Endothelial cell of hepatic sinusoid (primary cell): ENCODE measurements at regions not wholly inside any gene's neighbourhood (a gene's known extent, or its start where the extent isn't known, plus 50 kb on each side); places are given as distances from the start of the nearest gene placed in this dataset.

Experiments used
- in situ Hi-C: cut with HindIII; loops from 2 replicates; pipeline ENCODE4 v1.10.0; 2017; ENCODE audit warnings: low sequenced_read_pairs

DNA sequence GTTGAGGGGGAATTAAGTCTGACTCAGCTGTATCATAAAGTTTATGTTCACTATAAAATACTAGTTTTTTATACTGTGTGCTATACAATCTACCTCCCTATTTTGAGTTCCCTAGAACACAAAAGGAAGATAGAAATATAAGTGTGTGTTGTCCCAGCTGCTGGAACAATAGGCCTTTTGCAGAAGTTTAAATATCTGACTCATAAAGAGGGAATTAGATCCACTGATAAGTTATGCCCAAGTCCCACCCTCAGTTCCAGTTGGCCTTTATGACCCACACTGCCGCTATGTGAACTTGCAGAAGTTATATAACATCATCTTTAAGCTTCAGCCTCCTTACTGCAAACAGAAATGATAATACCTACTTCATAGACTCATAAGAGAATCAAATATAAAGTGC, 88.5 kb upstream of the DAB2 start:
- in situ Hi-C loops = no loop called here

DNA sequence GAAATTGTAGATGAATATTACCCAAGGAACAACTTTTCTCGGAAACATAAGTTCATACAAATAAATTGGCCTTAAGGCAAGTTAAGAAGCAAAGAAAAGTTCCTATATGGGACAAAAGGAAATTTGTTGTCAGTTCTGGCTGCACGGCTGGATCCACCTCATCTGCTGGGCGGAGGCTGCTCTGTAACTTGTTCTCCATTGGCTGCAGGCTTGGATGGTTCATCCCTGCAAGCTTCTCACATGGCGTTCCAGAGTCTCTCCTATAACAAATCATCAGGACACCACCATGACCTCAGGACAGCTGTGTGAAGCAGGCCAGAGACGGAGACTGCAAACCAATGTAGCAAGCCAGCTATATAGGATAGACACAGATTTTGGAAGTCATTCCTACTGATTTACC, 81.4 kb upstream of the DAB2 start:
- in situ Hi-C loops = no loop called here

DNA sequence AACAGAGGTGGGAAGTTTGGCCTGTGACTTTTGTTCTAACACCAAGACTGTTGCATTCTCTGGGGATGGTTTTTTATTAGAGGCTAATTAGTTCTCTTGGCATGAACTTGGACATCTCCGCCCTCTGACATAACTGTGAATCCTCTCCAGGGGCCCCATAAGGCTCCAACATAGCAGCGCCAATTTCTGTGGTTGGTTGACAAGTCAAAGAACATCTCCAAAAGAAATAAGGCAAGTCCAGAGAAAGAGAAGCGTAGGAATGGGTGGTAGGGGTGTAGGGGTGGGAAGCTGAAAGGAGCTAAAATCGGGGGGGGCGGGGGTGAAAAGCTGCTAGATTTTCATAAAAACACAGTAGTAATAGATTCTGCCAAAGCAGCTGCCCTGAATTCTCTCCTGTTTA, 81.0 kb upstream of the DAB2 start:
- in situ Hi-C loops = no loop called here

DNA sequence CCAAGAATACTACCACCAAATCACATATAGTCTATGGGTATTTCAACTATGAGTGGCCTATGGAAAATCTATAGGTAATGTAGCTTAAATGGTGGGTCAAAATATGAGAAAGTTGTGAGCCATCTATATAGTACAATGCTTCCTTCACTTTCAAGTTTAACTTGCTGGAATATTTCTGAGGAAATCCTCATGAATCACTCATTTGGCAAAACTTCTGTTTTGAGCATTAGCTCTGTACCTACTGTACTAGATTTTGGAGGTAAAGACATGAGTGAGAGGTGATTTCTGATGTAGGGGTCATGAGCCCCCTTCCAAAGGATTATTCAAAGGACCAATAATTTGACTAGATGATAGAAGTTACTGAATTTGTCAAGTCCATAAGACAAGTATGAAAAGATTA, 80.6 kb upstream of the DAB2 start:
- in situ Hi-C loops = no loop called here

DNA sequence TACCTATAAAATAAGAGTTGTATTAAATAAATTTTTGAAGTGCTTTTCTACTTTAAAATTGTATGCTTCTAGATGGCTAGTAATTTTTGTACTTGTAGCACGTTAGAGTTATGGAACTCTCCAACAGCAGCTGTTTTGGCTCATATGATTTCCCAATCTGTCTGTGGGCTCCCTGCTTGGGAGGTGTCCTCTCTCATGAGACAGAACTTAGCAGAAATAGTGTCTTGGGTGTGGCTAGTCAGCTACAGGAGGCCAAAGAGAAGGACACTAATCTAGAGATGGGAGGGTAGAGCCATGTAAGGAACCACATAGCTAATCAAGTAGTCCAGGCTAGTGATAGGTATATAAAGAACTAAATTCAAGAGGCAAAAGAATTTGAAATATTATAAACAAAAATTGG, 78.4 kb upstream of the DAB2 start:
- in situ Hi-C loops = no loop called here

DNA sequence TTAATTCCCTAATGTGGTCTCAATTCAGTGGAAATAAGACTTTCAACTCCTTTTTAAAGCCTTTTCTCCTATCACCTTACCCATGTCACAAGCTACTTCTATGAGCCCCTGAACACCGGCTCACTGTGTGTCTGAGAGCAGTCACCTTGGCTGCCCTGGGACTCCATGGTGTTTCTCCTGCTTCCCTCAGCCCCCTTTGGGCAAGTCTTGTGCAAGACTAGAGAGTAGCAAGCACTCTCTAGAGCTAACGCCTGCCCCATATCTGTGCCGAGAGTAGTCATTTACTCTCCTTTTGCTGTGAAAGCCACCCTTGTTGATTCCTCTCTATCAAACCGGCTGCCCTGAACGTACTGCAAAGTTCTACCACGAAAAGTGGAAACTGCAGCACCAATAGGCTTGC, 77.9 kb upstream of the DAB2 start:
- in situ Hi-C loops = no loop called here

DNA sequence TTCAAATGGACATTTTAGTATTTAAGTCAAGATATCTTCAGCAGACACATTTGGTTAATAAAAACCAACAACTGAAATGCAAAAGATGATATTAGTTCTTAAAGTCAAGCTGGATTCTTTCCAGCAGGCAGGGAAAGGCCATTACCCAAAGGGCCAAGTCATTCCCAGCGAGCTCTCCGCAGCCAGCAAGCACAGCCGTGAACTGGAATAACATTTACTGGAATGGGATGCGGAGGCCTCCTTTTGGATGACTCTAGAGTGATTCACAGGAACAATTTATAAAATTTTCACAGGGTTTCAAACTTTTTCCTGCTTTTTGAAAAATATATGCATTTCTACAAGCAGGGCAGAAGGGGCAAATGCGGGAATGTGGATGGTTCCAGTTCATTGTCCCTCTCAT, 76.6 kb upstream of the DAB2 start:
- in situ Hi-C loops = no loop called here

DNA sequence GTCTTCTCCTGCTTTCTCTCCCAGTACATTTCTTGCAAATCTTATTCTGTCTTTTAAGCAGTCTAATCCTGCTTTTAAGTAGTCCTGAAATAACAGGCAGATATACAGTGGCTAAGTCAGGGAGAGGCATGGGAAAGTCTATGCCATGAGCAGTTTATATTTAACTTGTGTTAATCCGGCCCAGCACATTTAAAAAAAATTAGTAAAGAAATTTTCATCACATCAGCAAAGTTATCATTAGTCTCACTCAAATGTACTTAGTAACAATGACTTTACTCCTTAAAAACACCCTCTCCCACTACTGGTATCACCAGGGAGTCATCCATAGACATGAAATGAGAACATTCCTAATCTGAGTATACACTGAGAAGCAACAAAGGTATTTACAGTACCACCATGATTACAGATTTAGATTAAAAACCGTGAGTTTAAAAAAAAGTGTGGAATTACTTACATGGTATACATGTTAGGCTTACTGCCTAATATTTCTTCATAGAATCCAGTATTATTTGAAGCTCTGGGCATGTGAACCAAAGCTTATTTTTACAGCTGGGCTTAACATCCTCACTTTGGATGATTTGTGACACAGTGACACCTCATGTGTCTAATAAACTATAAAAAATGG, 75.9 kb upstream of the DAB2 start:
- in situ Hi-C loops = no loop called here

DNA sequence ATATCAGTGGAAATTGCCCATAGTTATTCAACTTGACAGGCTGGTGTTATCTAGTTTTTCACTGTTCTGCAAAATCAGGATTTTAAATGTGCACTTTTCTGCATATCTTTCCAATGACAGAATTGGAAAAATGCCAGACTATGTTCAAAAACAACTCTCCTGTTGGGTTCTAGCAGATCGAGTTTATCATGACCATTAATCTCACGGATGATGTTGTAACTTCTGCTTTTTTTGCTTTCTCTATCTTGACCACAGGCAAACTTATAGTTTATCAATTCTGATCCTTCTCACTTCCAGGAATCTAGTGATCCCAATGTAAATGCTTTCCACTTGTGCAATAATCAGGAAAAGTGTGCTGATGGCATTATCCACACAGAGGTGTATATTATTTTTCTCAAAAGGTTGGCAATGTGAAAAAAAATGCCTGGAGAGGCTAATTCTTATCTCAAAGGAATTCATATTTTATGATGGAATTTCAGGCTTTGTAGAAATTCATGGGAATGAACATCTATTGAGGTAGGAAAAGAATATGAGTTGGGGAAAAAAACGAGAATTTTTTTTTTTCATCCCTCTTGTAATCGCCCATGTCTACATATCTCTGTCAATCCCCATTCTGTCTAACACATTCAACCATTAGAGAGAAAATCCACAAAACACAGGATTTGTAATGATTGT, 73.6 kb upstream of the DAB2 start:
- in situ Hi-C loops = no loop called here

DNA sequence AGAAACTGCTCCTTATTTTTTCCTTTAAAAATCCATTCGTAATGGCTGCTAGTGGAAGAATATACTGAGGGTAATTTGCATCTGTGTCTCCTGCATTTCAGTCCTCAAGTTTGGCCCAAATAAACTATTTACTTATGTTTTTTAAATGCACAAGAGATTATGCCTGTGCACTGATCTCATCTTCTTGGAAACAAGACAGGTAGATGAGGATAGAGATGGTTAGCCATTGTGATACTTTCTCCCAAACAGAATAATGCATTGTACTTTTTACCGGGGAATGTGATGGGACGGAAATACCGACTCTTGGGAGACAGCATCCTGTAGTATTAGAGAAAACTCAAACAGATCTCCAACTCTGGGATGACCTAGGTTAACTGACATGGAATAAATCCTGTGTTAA, 72.5 kb upstream of the DAB2 start:
- in situ Hi-C loops = no loop called here

DNA sequence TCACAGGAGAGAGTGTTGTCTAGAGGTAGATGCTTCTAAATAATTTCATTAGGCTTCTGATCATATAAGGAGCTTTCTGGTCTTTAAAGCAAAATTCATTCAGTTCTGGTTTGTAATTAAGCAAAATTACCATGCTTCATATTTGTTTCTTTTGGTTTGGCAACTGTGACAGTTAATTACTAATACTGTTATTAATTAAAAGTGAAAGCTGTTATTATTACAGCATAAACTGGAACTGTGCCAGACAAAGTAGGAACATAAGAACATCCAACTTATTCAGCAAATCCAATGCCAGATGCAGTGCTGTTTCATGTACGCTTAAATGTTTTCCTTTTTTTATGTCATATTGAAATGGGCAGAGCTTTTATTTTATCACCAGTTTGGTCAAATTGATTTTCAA, 70.4 kb upstream of the DAB2 start:
- in situ Hi-C loops = no loop called here

DNA sequence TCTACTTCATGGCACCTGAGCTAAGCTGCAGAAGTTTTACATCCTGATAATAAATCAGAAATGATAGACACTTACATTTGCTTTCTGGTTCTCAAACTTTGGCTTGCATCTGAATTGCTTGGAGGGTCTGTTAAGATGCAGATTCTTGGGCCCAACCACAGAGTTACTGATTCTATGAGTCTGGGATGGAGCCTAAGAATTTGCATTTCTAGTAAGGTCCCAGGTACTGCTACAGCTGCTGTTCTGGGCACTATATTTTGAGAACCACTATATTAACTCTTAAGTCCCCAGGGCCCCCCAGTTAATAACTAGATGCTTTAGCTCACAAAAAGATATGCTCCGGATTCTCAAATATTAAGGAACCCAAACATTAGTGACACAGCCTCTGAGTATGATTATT, 69.8 kb upstream of the DAB2 start:
- in situ Hi-C loops = no loop called here

DNA sequence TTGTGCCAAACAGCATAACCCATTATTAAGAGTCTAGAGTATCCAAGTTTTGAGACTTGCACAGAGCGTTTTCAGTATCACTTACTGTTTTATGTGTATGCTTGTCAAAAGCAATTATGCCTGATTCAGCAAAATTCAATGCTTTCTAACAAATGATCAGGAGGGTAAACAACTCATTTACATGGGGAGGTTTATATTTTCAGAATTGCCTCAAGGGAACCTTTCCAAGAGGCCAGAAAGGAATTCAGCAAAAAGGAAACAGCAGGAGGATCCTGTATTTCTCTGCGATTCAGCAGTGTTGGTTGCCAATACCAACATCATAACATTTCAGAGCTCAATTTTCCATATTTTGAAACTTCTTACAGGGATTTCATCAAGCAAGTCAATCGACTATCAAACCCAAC, 69.3 kb upstream of the DAB2 start:
- in situ Hi-C loops = no loop called here

DNA sequence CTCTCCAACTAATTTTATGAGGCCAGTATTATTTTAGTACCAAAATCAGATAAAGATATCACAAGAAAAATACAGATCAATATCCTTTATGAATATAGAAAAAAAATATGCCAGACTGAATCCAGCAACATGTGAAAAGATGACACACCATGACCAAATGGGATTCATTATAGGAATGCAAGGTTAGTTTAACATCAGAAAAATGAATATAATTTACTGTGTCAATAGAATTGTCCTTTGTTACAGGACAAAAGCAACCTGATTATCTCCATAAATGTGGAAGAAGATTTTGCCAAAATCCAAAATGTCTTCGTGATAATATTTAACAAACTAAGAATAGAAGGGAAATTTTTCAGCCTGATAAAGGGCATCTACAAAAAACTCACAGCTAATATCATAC, 66.4 kb upstream of the DAB2 start:
- in situ Hi-C loops = no loop called here

DNA sequence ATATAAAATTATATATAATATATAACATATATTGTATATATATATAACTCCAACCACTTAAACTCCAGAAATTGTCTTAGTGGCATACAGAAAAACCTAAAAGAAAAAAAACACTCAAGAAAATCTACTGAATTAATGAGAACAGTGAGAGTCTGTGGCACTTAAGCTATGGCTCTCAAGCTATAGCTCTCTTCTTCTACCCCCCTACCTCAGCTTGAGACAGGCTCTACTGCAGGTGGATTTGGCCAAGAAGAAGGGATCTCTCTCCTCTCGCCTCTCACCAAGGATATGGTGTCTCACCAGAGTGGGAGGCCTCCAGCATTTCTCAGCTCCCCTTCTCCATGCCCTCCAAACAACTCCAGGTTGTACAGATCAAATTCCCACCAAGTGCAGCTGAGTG, 64.5 kb upstream of the DAB2 start:
- in situ Hi-C loops = no loop called here

DNA sequence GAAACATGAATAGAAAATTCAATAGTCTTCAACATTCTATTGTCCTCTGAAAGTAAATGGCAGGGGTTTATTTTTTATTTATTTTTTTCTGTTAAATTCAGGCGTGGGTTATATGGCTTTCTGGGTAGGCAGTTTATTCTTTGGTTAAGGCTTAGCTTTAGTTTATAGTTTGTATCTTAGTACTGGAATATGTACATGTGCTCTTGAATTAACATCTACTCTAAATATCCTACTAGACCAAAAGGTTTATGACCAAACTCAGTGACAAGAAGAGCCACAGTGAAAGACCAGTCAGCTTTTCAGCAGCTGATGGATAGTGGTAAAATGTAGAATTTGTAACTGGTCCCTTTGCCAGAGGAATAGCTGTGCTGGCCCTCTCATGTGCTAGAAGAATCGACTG, 62.0 kb upstream of the DAB2 start:
- in situ Hi-C loops = no loop called here

DNA sequence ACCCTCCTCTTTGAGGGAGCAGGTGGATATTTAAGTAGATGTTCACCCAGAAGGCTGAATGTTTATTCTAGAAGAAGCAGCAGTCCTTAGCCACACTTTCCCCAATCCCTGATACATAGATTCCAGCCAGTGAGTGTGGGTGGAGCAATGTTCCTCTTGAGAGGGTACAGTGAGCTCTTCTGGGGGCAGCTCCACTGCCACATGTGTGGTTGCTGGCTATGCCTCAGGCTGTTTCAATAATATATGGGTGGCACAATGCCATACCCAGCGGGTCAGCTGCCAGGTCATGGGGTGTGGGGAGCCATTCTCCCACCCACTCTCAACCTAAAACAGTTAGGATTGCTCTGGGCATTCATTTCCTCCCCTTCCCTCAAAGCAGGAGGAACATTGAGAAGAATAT, 61.6 kb upstream of the DAB2 start:
- in situ Hi-C loops = no loop called here

DNA sequence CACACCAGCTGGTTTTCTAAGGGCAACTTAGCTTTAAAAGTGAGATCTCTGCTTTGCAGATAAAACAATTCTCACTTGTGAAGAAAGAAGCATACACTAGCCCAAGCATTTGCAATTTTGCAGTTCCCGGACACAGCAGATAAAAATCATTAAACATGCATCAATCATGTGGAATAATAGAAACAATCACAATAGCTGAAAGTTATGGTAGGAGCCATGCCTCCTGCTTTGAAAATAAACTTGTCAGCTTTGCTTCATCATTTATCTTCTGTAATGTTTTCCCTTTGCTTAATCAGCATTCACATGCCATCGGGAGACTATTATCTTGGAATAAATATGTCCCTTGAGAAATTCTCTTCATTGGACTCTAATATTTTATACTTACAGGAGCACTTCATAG, 60.3 kb upstream of the DAB2 start:
- in situ Hi-C loops = no loop called here

DNA sequence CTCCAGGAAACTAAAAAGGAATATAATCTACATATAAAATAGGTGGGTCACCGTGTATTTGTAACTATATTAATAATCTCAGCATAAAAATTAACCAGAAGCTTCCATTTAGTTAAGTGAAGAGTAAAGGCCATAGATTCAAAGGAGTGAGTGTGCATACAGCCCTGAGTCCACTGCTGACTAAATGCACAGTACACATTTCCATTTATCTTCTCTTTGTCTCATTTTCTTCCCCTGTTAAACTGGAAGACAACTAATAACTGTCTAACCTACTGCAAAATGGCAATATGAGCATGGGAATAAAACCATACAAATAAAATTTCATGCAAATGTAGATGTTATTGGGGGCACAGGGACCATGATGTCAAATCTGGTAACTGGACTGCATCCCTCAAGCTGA, 59.9 kb upstream of the DAB2 start:
- in situ Hi-C loops = no loop called here

DNA sequence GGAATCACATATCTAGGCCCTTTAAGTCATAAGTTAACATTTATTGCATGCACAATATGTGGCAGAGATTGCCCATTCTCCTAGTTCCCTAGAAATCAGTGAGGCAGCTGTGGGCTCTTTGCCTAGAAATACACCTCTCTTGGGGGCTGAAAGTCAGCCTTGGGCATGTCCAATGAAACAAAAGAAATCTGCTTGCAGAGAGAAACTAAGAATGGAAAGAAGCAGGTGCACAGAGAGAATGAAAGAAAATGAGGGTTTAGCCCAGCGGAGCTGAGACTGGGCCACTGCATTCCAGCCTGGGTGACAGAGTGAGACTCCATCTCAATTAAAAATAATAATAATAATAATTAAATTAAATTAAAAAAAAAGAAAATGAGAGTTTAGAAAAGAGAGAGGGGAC, 57.3 kb upstream of the DAB2 start:
- in situ Hi-C loops = no loop called here

DNA sequence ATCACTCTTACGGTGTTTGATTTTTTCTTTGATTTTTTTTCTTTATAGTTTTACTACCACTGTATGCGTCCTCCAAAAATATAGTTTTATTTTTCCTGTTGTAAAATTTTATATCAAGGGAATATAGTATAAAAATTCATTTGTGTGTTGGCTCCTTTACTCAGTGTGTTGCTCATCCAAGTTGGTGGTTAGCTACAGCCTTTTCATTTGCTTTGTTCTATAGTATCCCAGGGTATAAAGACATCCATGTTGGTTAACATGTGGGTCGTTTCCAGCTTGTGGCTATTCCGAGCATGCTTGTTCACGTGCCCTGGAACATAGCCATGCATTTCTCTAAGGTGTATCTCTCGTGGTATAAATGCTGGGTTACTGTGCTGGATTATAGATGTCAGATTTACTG, 54.8 kb upstream of the DAB2 start:
- in situ Hi-C loops = no loop called here

DNA sequence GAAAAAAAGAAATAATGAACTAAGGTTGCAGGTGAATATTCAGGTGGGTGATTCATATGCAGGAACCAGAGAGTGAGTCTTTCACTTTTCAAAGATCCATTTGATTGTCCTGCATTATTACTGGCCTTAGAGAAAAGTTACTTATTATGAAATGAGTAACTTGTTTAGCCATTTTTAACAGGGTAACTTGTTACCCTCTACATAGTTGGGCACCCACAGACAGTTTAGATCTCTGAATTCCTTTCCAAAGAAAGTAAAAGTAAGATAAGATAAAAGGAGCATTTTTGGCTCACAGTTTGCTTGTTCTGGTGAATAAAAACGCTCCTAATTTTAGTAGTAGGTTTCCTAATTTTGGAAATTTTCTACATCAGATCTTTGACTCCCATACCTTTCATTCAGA, 54.1 kb upstream of the DAB2 start:
- in situ Hi-C loops = no loop called here

DNA sequence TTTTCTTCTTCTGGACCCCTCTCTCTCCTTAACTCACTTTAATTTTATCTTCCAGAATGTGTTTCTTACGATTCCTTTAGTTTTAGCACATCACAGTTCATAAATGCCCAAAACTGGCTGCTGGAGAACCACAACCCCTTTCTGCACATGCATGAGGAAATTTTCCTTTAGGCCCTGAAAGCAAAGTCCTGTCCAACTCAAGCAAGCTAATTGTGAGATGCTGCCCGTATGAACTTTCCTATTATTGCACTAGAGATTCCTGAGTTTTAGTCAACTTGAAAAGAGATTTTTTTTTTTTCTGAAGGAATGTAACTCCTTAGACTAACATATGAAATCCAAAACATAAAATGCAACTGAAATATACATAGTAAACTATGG, 52.1 kb upstream of the DAB2 start:
- in situ Hi-C loops = no loop called here
